ENCODE measurements at regions not wholly inside any gene's neighbourhood (a gene's known extent, or its start where the extent isn't known, plus 50 kb on each side); places are given as distances from the start of the nearest gene placed in this dataset.
A peak's percentile ranks its signal among the peaks of the same experiment; 100 is the strongest.

GRCh38 chr20:4412216-4412615 lies 163.1 kb upstream of the ADRA1D start:
- Histone ChIP-seq H3K36me3 (ENCODE audit: control insufficient read depth in 2 of 4, insufficient read depth in 4 of 4, low read length in 3 of 4) (no peaks in the 10 kb centered on the region), H2BK120ac (replicated peaks; ENCODE audit: low read depth, low read length) (no peak overlapping the region), H2BK20ac (ENCODE audit: low read length) (no peak overlapping the region), H3K18ac (ENCODE audit: extremely low read depth, low read length) (no peak overlapping the region), H3K9me3 (ENCODE audit: insufficient read depth in 2 of 2, low read depth in 1 of 2, low read length in 1 of 2) (no peaks in the 10 kb centered on the region), H3K79me2 (ENCODE audit: control insufficient read depth in 1 of 2, insufficient read depth in 2 of 2, low read length in 2 of 2) (no peaks in the 10 kb centered on the region), H3K27ac (ENCODE audit: low read depth, low read length) (no peak overlapping the region), H3K4me1 (replicated peaks in 1 of 4; ENCODE audit: control insufficient read depth in 3 of 4, insufficient read depth in 4 of 4, low read length in 3 of 4) (no peaks in the 10 kb centered on the region), H4K20me1 (replicated peaks in 1 of 2; ENCODE audit: control insufficient read depth in 1 of 2, insufficient read depth in 2 of 2, low read length in 2 of 2) (no peaks in the 10 kb centered on the region), H3K4ac (replicated peaks; ENCODE audit: insufficient read length, low read depth, low read length) (no peak overlapping the region), H3K4me3 (ENCODE audit: extremely low read depth in 1 of 4, insufficient read depth in 2 of 4, low read depth in 3 of 4, low read length in 4 of 4) (no peak overlapping the region), H3K9ac (replicated peaks in 1 of 4; ENCODE audit: extremely low read depth in 1 of 4, low read depth in 3 of 4, low read length in 3 of 4) (peak overlapping the region in 1 of 4 experiments; percentile 46; a peak in 1 of 7 replicates), H2BK5ac (ENCODE audit: low read depth, low read length) (no peak overlapping the region), H3K14ac (ENCODE audit: insufficient read length) (no peak overlapping the region), H3K79me1 (ENCODE audit: low read depth, low read length) (no peaks in the 10 kb centered on the region), H2BK12ac (ENCODE audit: low read depth, low read length) (no peak overlapping the region), H3K23ac (ENCODE audit: insufficient read length) (no peak overlapping the region), H4K91ac (replicated peaks; ENCODE audit: insufficient read length, low read length) (no peak overlapping the region), H3K27me3 (replicated peaks in 1 of 4; ENCODE audit: control insufficient read depth in 3 of 4, extremely low read depth in 1 of 4, insufficient read depth in 3 of 4, low read length in 3 of 4) (no peaks in the 10 kb centered on the region), H3K56ac (replicated peaks; ENCODE audit: insufficient read length, low read depth, low read length) (no peak overlapping the region), H2AFZ (ENCODE audit: low read length) (no peak overlapping the region), H2BK15ac (ENCODE audit: low read length) (no peak overlapping the region), H4K8ac (ENCODE audit: extremely low read depth, insufficient read depth, low read length) (no peak overlapping the region), H3K4me2 (ENCODE audit: insufficient read depth in 1 of 2, low read depth in 2 of 2, low read length in 2 of 2) (no peak overlapping the region), H2AK5ac (ENCODE audit: low read depth, low read length) (no peak overlapping the region), H3K23me2 (ENCODE audit: low read depth, low read length) (no peaks in the 10 kb centered on the region; the same call in 1 of the 2 replicates), H4K5ac (ENCODE audit: insufficient read length, low read depth, low read length) (no peak overlapping the region)
- TF ChIP-seq EP300 (IDR thresholded peaks at IDR 0.05; ENCODE audit: borderline replicate concordance in 1 of 2, low read depth in 2 of 2, low read length in 2 of 2) (no peak), RAD21 (IDR thresholded peaks at IDR 0.05 in 1 of 2, conservative IDR thresholded peaks at IDR 0.05 in 1 of 2; ENCODE audit: low read depth in 2 of 2, low read length in 2 of 2) (no peak), EZH2 (IDR thresholded peaks at IDR 0.05; ENCODE audit: low read depth, low read length, severe bottlenecking) (no peak), ASH2L (IDR thresholded peaks at IDR 0.05; ENCODE audit: low read length) (no peak), FOSL1 (IDR thresholded peaks at IDR 0.05; ENCODE audit: insufficient read depth, low read depth, low read length) (no peak), POLR2AphosphoS5 (IDR thresholded peaks at IDR 0.05; ENCODE audit: low read depth, low read length) (no peak), KDM4A (IDR thresholded peaks at IDR 0.05; ENCODE audit: low read depth, low read length, severe bottlenecking) (no peak), ZNF274 (IDR thresholded peaks at IDR 0.05; ENCODE audit: borderline replicate concordance, extremely low read depth, low read length) (no peak), MAFK (IDR thresholded peaks at IDR 0.05; ENCODE audit: low read depth, low read length) (no peak), KDM5A (IDR thresholded peaks at IDR 0.05; ENCODE audit: low read length) (no peak), JUND (IDR thresholded peaks at IDR 0.05; ENCODE audit: low read length) (no peak), CEBPB (IDR thresholded peaks at IDR 0.05; ENCODE audit: low read depth, low read length) (no peak), KDM1A (IDR thresholded peaks at IDR 0.05; ENCODE audit: borderline replicate concordance, low read length) (no peak)
- WGBS, 2 experiments (ENCODE audit: extremely low coverage in 1 of 2, insufficient coverage in 1 of 2, insufficient read length in 1 of 2, insufficient replicate concordance in 2 of 2, low coverage in 1 of 2, low lambda C conversion rate in 2 of 2, missing lambda C conversion rate in 1 of 2), result 81% methylated on average over 1 of the region's 1 CpG; no CpG with 5 or more reads in 1 of the 2 experiments
- ChIA-PET POLR2A (ENCODE audit: partially characterized antibody) (no interaction called here), CTCF (ENCODE audit: partially characterized antibody) (interaction anchor here (0.6 to 1.8 kb wide), 4 partner anchors 10 to 587 kb away, joined by 3 to 5 read pairs (median 4); no protein-coding TSS in a partner anchor)
- no peak for DNase-seq (ENCODE audit: low read depth in 1 of 2, low spot score in 2 of 2)
- no peak for FAIRE-seq

Data from H1 (cell line).